K562 (cell line): ENCODE measurements at regions not wholly inside any gene's neighbourhood (a gene's known extent, or its start where the extent isn't known, plus 50 kb on each side); places are given as distances from the start of the nearest gene placed in this dataset.

ENCODE experiments used
- ADNP ChIP-seq: fragments of 200-800 bp; sonication (Bioruptor generic); IDR thresholded peaks from 2 replicates; pipeline ENCODE4 v1.6.1; 2016; ENCODE audit warnings: missing genetic modification characterization, missing compliant biosample characterization
- BRCA1 ChIP-seq, 2 experiments: fragments of 450-650 bp in 1 of 2; sonication (generic) in 1 of 2; formaldehyde crosslinking in 1 of 2; IDR thresholded peaks; 2 replicates each; pipeline versions ENCODE4 v1.5.0 to v1.6.1; 2017 to 2020; ENCODE audit warnings: mild to moderate bottlenecking in 1 of 2, missing genetic modification reagents in 1 of 2
- CBX8 ChIP-seq: fragments of 200-600 bp; sonication (generic); IDR thresholded peaks from 2 replicates; pipeline ENCODE4 v1.6.1; 2012; ENCODE audit warnings: borderline replicate concordance, mixed run types, low read depth, mild to moderate bottlenecking, moderate library complexity, mixed read lengths, low read length, control low read depth, inconsistent platforms; ENCODE audit not compliant: poor library complexity, severe bottlenecking; ENCODE audit errors: extremely low read depth
- RBFOX2 ChIP-seq: fragments of 200-400 bp; formaldehyde crosslinking; IDR thresholded peaks from 2 replicates; pipeline ENCODE4 v1.6.1; 2017; ENCODE audit warnings: low read depth, mild to moderate bottlenecking, low read length, moderate library complexity
- TAF7 ChIP-seq: fragments of 450-650 bp; IDR thresholded peaks from 2 replicates; pipeline ENCODE4 v1.6.1; 2016; ENCODE audit warnings: missing genetic modification characterization, missing compliant biosample characterization

DNA sequence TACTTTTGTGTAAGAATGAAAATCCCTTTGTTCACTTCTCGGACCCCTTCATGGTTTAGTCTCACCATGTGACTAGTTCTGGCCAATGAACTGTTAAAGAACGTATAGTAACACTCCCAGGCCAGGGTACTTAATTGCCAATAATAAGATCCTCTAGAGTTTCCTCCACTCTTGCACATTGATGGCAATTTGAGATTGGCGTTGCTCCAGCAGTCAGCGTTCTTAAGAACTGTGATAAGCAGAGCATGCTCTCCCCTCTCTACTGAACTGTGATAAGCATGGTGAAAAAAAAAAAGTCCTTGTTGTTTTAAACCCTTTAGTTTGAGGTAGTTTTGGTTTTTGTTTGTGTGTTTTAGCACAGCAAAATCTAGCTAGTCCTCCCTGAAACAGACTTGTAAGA, 854.5 kb downstream of the SLC6A15 start:
- TF ChIP-seq TAF7 (no peak), RBFOX2 (no peak), CBX8 (no peak), BRCA1 (IDR thresholded peaks at IDR 0.05) (no peak), BRCA1 (CRISPR knock-in tag; IDR thresholded peaks at IDR 0.05) (no peak), ADNP (tag) (no peak)
